HCT116 (cell line): ENCODE measurements at regions not wholly inside any gene's neighbourhood (a gene's known extent, or its start where the extent isn't known, plus 50 kb on each side); places are given as distances from the start of the nearest gene placed in this dataset.

Experiments
- ATAC-seq: fragments of 200-7000 bp; cut with Tn5 transposase; 2 replicates; pipeline ENCODE4 v1.9.1; 2020; ENCODE audit warnings: mild to moderate bottlenecking, moderate library complexity
- BruUV-seq: library from RNA; stranded (reverse); fragments of 400-500 nt; replicated peaks from 2 replicates; lab custom pipeline; 2021; lab: Mats Ljungman, UMichigan
- CTCF ChIA-PET: fragments of 300-600 bp; sonication (Branson Sonifier 250); formaldehyde crosslinking; loops from one replicate; lab custom pipeline; 2021; ENCODE audit warnings: antibody characterized with exemption; lab: Charles Lee
- POLR2A ChIA-PET: fragments of 300-600, 350-600 bp; sonication (Branson Sonifier 250); formaldehyde crosslinking; loops from one replicate; lab custom pipeline; 2021; ENCODE audit warnings: antibody characterized with exemption; lab: Charles Lee
- RAD21 ChIA-PET, 2 experiments: fragments of 300-600 bp; sonication (Branson Sonifier 250); formaldehyde crosslinking; loops; one replicate each; lab custom pipeline; 2023; ENCODE audit warnings: low total read pairs in 2 of 2; ENCODE audit not compliant: uncharacterized antibody in 2 of 2, unreplicated experiment in 2 of 2, low non-redundant PET in 1 of 2; lab: Charles Lee
- DNase-seq: peaks from one replicate; pipeline ENCODE4 v3.0.0-alpha.2; 2010; ENCODE audit warnings: low read depth, low spot score
- H2AFZ ChIP-seq: fragments of 200-600 bp; shearing (Covaris generic), sonication (generic); 2 replicates; pipeline ENCODE4 v1.6.1; 2017; ENCODE audit warnings: low read depth, mixed run types, mixed read lengths, antibody characterized with exemption, low read length; ENCODE audit not compliant: poor library complexity, severe bottlenecking
- H3K27ac ChIP-seq: 2 replicates; pipeline ENCODE4 v1.5.1; 2012; ENCODE audit warnings: low read depth, low read length
- H3K27me3 ChIP-seq: fragments of 200-600 bp; sonication (generic); 2 replicates; pipeline ENCODE4 v1.6.1; 2016; ENCODE audit warnings: mixed run types, low read length, mixed read lengths; ENCODE audit not compliant: insufficient read depth
- H3K36me3 ChIP-seq, 2 experiments: fragments of 200-500 bp in 1 of 2; fragments of 200-600 bp in 1 of 2; sonication (Bioruptor generic) in 1 of 2; sonication (generic) in 1 of 2; 2 replicates each; pipeline versions ENCODE4 v1.5.1 to v1.6.1; 2014 to 2016; ENCODE audit warnings: low read length in 2 of 2, inconsistent platforms in 1 of 2, mixed read lengths in 1 of 2, mixed run types in 1 of 2; ENCODE audit not compliant: insufficient read depth in 2 of 2, control insufficient read depth in 1 of 2
- H3K4me1 ChIP-seq, 2 experiments: fragments of 200-600 bp in 1 of 2; sonication (generic) in 1 of 2; 2 replicates each; pipeline versions ENCODE4 v1.5.1 to v1.6.1; 2012 to 2017; ENCODE audit warnings: low read length in 2 of 2, inconsistent platforms in 1 of 2, mild to moderate bottlenecking in 1 of 2, mixed read lengths in 1 of 2, mixed run types in 1 of 2, moderate library complexity in 1 of 2; ENCODE audit not compliant: insufficient read depth in 2 of 2, control insufficient read depth in 1 of 2
- H3K4me2 ChIP-seq: fragments of 200-600 bp; sonication (generic); 2 replicates; pipeline ENCODE4 v1.6.1; 2017; ENCODE audit warnings: mixed run types, low read length, mixed read lengths
- H3K4me3 ChIP-seq, 2 experiments: fragments of 200-600 bp in 1 of 2; sonication (generic) in 1 of 2; replicated peaks in 1 of 2; 2 replicates each; pipeline ENCODE4 v1.5.1; 2011 to 2016; ENCODE audit warnings: low read length in 2 of 2, control low read depth in 1 of 2, low read depth in 1 of 2, mild to moderate bottlenecking in 1 of 2, mixed read lengths in 1 of 2, mixed run types in 1 of 2
- H3K79me2 ChIP-seq: fragments of 200-600 bp; sonication (generic); 2 replicates; pipeline ENCODE4 v1.6.1; 2017; ENCODE audit warnings: mild to moderate bottlenecking, mixed run types, low read length, moderate library complexity, mixed read lengths; ENCODE audit not compliant: insufficient read depth
- H3K9ac ChIP-seq: fragments of 200-600 bp; sonication (generic); 2 replicates; pipeline ENCODE4 v1.6.1; 2016; ENCODE audit warnings: low read length, mixed read lengths
- H3K9me2 ChIP-seq: fragments of 200-600 bp; sonication (generic), shearing (Covaris generic); 2 replicates; pipeline ENCODE4 v1.6.1; 2017; ENCODE audit warnings: mixed run types, mild to moderate bottlenecking, moderate library complexity; ENCODE audit not compliant: insufficient read depth
- H3K9me3 ChIP-seq, 2 experiments: fragments of 200-500 bp in 1 of 2; fragments of 200-600 bp in 1 of 2; sonication (Bioruptor generic) in 1 of 2; sonication (generic) in 1 of 2; 2 replicates each; pipeline ENCODE4 v1.6.1; 2014 to 2017; ENCODE audit warnings: low read length in 2 of 2, mixed read lengths in 2 of 2, inconsistent platforms in 1 of 2, low read depth in 1 of 2, mild to moderate bottlenecking in 1 of 2, mixed run types in 1 of 2, moderate library complexity in 1 of 2; ENCODE audit not compliant: control insufficient read depth in 1 of 2, insufficient read depth in 1 of 2
- H4K20me1 ChIP-seq: fragments of 200-600 bp; sonication (generic), shearing (Covaris generic); 2 replicates; pipeline ENCODE4 v1.6.1; 2017; ENCODE audit warnings: mixed run types, mild to moderate bottlenecking, moderate library complexity; ENCODE audit not compliant: insufficient read depth
- ATF3 ChIP-seq: IDR thresholded peaks from 2 replicates; pipeline ENCODE4 v1.6.1; 2012
- CEBPB ChIP-seq: IDR thresholded peaks from 2 replicates; pipeline ENCODE4 v1.6.1; 2012; ENCODE audit warnings: low read depth
- CTCF ChIP-seq, 3 experiments: fragments of 200-600 bp in 1 of 3; sonication (generic) in 1 of 3; IDR thresholded peaks in 2 of 3; conservative IDR thresholded peaks in 1 of 3; 2 replicates each; pipeline ENCODE4 v1.5.1; 2012 to 2017; ENCODE audit warnings: low read depth in 2 of 3, low read length in 2 of 3, antibody characterized with exemption in 1 of 3, borderline replicate concordance in 1 of 3, control low read depth in 1 of 3, mild to moderate bottlenecking in 1 of 3, mixed read lengths in 1 of 3, mixed run types in 1 of 3, moderate library complexity in 1 of 3; ENCODE audit not compliant: insufficient read depth in 1 of 3
- EZH2phosphoT487 ChIP-seq: fragments of 200-600 bp; IDR thresholded peaks from 2 replicates; pipeline ENCODE4 v1.6.1; 2018; ENCODE audit warnings: antibody characterized with exemption, borderline replicate concordance
- FOSL1 ChIP-seq: IDR thresholded peaks from 2 replicates; pipeline ENCODE4 v1.6.1; 2012; ENCODE audit warnings: low read depth
- JUND ChIP-seq: IDR thresholded peaks from 2 replicates; pipeline ENCODE4 v1.6.1; 2012
- MAX ChIP-seq: IDR thresholded peaks from 2 replicates; pipeline ENCODE4 v1.6.1; 2012
- POLR2A ChIP-seq: IDR thresholded peaks from 2 replicates; pipeline ENCODE4 v1.7.0; 2011; ENCODE audit warnings: borderline replicate concordance; ENCODE audit not compliant: insufficient read depth, insufficient read length; ENCODE audit errors: extremely low read depth
- POLR2AphosphoS5 ChIP-seq: IDR thresholded peaks from 2 replicates; pipeline ENCODE4 v1.6.1; 2011; ENCODE audit warnings: mild to moderate bottlenecking, low read depth, low read length, moderate library complexity
- RAD21 ChIP-seq: IDR thresholded peaks from 2 replicates; pipeline ENCODE4 v1.6.1; 2012; ENCODE audit warnings: low read depth, mild to moderate bottlenecking
- REST ChIP-seq: IDR thresholded peaks from 2 replicates; pipeline ENCODE4 v1.6.1; 2012; ENCODE audit warnings: low read depth
- SIN3A ChIP-seq: IDR thresholded peaks from 2 replicates; pipeline ENCODE4 v1.6.1; 2012; ENCODE audit warnings: low read depth
- SRF ChIP-seq: IDR thresholded peaks from 2 replicates; pipeline ENCODE4 v1.6.1; 2012; ENCODE audit warnings: low read depth
- YY1 ChIP-seq: IDR thresholded peaks from 2 replicates; pipeline ENCODE4 v1.6.1; 2011; ENCODE audit warnings: low read length, low read depth, moderate library complexity, mild to moderate bottlenecking; ENCODE audit not compliant: insufficient replicate concordance; ENCODE audit errors: extremely low read depth
- ZNF274 ChIP-seq: fragments of 200-500 bp; sonication (Bioruptor generic); IDR thresholded peaks from 2 replicates; pipeline ENCODE4 v1.6.1; 2014; ENCODE audit warnings: mild to moderate bottlenecking, low read depth, low read length, inconsistent platforms
- intact Hi-C: fragments of 100-400 bp; cut with micrococcal nuclease; formaldehyde crosslinking; loops from 2 replicates; pipeline ENCODE4 v1.10.0; 2022

- Histone ChIP-seq H2AFZ (no peak overlapping the region), H3K9me2 (no peaks in the 10 kb centered on the region), H3K4me1 (no peaks in the 10 kb centered on the region), H3K27me3 (no peaks in the 10 kb centered on the region)
- ChIA-PET CTCF (no interaction called here), RAD21 (no interaction called here), POLR2A (no interaction called here)
- TF ChIP-seq CTCF (IDR thresholded peaks at IDR 0.05 in 2 of 3, conservative IDR thresholded peaks at IDR 0.05 in 1 of 3; ENCODE audit: borderline replicate concordance in 1 of 3, insufficient read depth in 1 of 3, low read depth in 2 of 3, low read length in 2 of 3) (no peak), EZH2phosphoT487 (no peak), POLR2A (no peak), RAD21 (no peak), JUND (no peak), SIN3A (no peak), CEBPB (no peak), YY1 (no peak), POLR2AphosphoS5 (no peak), SRF (no peak), MAX (no peak), ATF3 (no peak), FOSL1 (no peak), ZNF274 (no peak), REST (no peak)
- TF ChIP-seq, all 23 proteins: peak for 0
- ATAC-seq (no peak), DNase-seq (no peak)
- Histone ChIP-seq H3K79me2 (no peaks in the 10 kb centered on the region), H3K36me3 (no peaks in the 10 kb centered on the region), H3K9ac (no peak overlapping the region), H4K20me1 (no peaks in the 10 kb centered on the region), H3K27ac (no peak overlapping the region), H3K4me3 (no peak overlapping the region), H3K4me2 (no peak overlapping the region), H3K9me3 (peaks cover 7 to 18% of the 10 kb centered on the region in 2 experiments; a peak in 2 of 4 replicates)
- no TSS peak for BruUV-seq
- intact Hi-C loops, result no loop called here
These were observed 161.2 kb upstream of the PTPRD start for GRCh38 chr9:10774051-10774450.
